NCI-H226 (cell line): ENCODE measurements at regions not wholly inside any gene's neighbourhood (a gene's known extent, or its start where the extent isn't known, plus 50 kb on each side); places are given as distances from the start of the nearest gene placed in this dataset.
A peak's percentile ranks its signal among the peaks of the same experiment; 100 is the strongest.
"Not testable (repeated sequence)": the region's sequence is repeated elsewhere in the genome, so short reads cannot be mapped to it uniquely, and the experiment has no call there.

Source experiments
- DNase-seq: peaks from one replicate; pipeline ENCODE4 v3.0.0-alpha.2; 2015

- no peak for DNase-seq
Observed at GRCh38 chr6:106844930-106845329, 129.6 kb downstream of the CD24 start.

DNA sequence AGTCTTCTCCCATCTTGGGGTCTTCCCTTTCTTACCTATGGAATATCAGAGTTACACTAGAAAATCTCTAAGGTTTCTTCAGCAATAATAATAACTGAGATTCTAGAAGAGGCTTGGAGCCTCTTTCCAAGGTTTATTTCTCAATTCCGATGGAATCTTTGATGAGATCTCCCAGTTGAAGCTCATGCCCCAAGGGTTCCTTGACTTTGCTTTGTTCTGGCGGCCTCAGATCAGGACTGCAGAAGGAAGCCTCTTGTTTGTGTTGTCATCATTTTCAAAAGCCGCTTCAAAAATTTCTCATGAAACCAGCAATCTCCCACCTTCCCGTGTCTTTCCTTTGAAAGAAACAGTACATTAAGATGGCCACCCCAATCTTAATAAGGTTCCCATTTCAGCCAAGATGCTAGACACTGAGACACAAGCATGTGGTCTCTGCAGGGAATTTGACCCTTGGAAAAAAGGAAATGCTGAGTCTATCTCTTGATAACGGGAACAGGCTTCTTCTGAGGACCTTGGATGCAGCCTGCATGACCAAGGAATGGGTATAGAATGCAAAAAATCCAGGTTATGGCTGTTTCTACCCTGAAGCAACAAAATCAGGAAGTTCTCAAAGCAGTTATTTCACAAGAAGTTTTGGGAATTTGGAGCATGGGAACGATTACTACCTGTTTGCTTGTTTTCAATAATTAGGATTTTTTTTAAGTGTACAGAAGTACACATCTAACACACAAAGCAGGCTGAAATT, 141.6 kb downstream of the CD24 start:
- DNase-seq: peak; percentile 16

DNA sequence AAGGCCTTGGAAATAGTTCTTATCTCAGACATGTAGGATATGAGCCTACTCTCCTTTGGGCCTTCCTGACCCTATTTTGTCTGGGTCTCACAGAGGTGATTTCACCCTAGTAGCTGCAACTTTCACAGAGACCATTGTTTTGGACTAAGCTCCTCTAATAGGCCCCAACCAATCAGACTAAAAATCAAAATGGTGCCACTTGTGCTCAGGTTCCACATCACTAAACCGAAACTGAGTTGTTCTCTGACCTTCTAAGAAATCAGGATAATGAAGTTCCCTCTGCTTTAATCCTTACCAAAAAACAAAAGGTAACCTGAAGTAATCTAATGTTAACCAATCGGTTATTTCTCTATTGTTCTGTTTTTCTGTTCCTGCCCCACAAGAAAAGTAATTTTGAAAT, 143.6 kb downstream of the CD24 start:
- no peak for DNase-seq

DNA sequence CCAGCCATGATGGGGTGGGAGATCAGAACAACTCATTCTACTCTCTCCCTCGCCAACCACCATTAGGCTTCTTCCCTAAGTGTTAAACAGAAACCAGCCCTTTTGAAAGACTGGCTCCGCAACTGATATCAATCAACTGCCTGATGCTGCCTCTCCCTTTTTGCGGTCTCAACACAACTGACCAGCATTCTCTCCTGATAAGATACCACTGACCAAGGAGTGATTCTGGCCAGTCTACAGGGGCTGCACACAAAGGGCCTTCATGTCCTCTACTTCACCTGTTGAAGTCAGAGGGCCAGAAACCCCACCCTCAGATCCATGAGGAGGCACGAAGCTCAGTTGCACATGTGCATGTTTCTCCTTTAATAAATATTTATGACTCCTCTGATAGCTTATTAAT, 145.1 kb downstream of the CD24 start:
- no peak for DNase-seq

DNA sequence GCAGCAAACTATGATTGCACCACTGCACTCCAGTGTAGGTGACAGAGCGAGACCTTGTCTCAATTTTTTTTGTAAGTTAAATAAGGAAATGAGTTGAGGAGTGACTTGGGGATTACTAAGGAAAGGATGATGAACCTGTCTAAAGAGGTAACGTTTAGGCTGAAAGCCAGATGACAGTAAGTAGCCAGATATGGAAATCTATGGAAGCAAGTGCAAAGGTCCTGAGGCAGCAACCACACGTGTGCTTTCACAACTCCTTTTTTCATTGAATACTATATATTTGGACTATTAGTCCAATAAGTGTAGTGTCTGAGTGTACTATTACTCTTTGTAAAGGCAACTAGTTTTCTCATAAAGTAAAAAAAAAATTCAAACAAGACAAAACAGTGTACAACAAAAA, 147.4 kb downstream of the CD24 start:
- no peak for DNase-seq

GRCh38 chr6:106825156-106825555, 149.4 kb downstream of the CD24 start:
- DNase-seq: peak; percentile 72

GRCh38 chr6:106823732-106824351, 150.7 kb downstream of the CD24 start:
- no peak for DNase-seq

DNA sequence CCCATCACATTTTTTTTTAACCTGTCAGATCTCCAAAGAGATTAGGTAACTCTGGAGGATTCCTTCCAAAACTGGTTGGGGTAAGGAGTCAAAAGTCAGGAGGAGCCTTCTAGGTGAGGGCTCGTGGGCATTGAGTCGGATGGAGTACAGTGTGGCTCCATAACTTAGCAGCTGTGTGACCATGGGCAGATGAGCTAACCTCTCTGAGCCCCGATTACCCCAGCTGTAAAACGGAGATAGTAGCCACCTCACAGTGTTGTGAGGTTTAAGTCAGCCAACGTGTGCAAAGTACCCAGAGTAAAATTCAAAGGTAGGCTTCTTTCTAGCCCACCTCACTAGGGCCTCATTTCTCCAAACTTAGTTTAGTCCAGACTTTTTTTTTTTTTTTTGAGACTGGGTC, 151.5 kb downstream of the CD24 start:
- no peak for DNase-seq

DNA sequence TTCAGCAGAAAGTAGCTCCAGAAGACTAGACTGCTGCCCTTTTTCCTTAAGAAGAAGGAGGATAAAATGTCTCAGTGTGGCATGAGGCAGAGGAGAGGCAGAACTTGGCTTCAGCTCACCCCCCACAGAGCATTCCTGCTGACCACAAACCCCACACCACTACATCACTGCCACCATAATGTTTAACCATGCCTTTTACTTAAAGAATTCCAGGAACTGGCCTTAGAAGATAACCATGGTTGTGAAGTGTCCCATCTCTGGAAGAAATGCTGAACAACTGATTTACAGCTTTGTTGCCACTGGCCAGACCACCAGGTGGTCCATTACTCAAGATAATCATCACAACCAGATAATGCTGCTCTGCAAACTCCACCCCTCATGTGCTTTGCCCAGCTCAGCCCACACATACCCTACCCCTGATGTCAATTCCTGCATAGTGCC, 154.1 kb downstream of the CD24 start:
- DNase-seq: peak; percentile 89

- no peak for DNase-seq
Observed at GRCh38 chr6:106811088-106811686, 163.3 kb downstream of the CD24 start.

- no peak for DNase-seq
Observed at GRCh38 chr6:106808758-106809157, 165.8 kb downstream of the CD24 start.

- no peak for DNase-seq
Observed at GRCh38 chr6:106807947-106808611, 166.4 kb downstream of the CD24 start.

DNA sequence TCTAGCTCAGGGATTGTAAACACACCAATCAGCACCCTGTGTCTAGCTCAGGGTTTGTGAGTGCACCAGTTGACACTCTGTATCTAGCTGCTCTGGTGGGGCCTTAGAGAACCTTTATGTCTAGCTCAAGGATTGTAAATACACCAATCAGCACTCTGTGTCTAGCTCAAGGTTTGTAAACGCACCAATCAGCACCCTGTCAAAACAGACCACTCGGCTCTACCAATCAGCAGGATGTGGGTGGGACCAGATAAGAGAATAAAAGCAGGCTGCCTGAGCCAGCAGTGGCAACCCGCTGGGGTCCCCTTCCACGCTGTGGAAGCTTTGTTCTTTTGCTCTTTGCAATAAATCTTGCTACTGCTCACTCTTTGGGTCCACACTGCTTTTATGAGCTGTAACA, 168.3 kb downstream of the CD24 start:
- DNase-seq: not testable (repeated sequence)

- DNase-seq: no peak
Observed at GRCh38 chr6:106805771-106806170, 168.8 kb downstream of the CD24 start.

- no peak for DNase-seq
Observed at GRCh38 chr6:106804346-106805335, 169.9 kb downstream of the CD24 start.

DNA sequence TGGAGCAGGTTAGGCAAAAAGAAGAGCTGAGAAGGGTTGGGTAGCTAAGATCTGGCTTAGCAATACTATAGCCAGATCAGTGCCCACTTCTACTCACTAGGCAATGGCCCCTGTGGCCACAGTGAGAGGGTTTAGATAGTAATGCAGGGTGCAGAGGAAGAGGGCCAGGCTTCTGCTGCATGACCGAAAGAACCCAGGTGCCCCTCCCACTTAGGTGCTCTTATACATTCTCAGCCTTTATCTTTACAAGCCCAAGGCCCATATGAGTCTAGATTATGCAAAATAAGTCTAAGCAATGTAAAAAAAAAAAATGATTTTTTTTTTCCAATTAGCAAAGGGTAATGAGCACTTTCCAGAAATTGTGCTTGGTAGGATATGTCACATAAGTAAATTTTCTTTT, 171.3 kb downstream of the CD24 start:
- DNase-seq: no peak

- no peak for DNase-seq
Observed at GRCh38 chr6:106802139-106802538, 172.4 kb downstream of the CD24 start.

DNA sequence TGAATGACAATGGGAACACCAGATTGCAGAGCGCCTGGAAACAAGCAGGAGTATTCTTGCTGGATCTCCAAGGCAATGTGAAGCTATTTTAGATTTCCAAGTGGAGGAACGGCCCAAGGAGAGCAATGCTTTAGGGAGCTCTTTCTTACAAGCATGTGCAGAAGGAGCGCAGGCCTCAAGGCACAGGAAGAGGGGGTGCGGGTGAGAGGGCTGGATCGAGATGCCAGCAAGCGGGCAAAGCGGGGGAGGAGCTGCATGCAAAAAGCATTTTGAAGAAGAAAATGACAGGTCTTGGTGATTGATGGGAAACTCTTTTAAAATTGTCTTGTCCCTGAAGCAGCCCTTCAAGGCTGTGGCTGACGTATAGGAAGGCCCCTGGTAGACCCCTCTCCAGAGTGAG, 171.9 kb downstream of the QRSL1 start:
- no peak for DNase-seq

GRCh38 chr6:106800379-106800778, 171.0 kb downstream of the QRSL1 start:
- DNase-seq: no peak

GRCh38 chr6:106799031-106799894, 169.9 kb downstream of the QRSL1 start:
- peak; percentile 42 for DNase-seq

GRCh38 chr6:106797186-106797585, 167.8 kb downstream of the QRSL1 start:
- DNase-seq: no peak
